A204.1 (cell line): ENCODE measurements at regions not wholly inside any gene's neighbourhood (a gene's known extent, or its start where the extent isn't known, plus 50 kb on each side); places are given as distances from the start of the nearest gene placed in this dataset.
A peak's percentile ranks its signal among the peaks of the same experiment; 100 is the strongest.
"Not testable (repeated sequence)": the region's sequence is repeated elsewhere in the genome, so short reads cannot be mapped to it uniquely, and the experiment has no call there.

Source experiments
- FAIRE-seq: peaks from 2 replicates; lab custom pipeline; 2012; peaks lifted over from hg19 to GRCh38; lab: Jason Lieb, UNC

- FAIRE-seq, result no peak
Measured at GRCh38 chr6:141877275-141877983, 255.3 kb upstream of the GJE1 start.

GRCh38 chr6:141874930-141875602 is 257.7 kb upstream of the GJE1 start:
- no peak for FAIRE-seq

- not testable (repeated sequence) for FAIRE-seq
Measured at GRCh38 chr6:141869509-141869908, 263.2 kb upstream of the GJE1 start.

- FAIRE-seq, result no peak
Measured at GRCh38 chr6:141867767-141868166, 265.0 kb upstream of the GJE1 start.

- FAIRE-seq, result no peak
Measured at GRCh38 chr6:141866731-141867497, 265.8 kb upstream of the GJE1 start.

GRCh38 chr6:141851063-141851462 is 281.7 kb upstream of the GJE1 start:
- no peak for FAIRE-seq

- FAIRE-seq, result no peak
Measured at GRCh38 chr6:141848029-141848890, 284.5 kb upstream of the GJE1 start.

GRCh38 chr6:141846639-141847038 is 286.1 kb upstream of the GJE1 start:
- FAIRE-seq, result no peak

GRCh38 chr6:141843178-141843834 is 289.4 kb upstream of the GJE1 start:
- FAIRE-seq, result no peak

GRCh38 chr6:141833001-141833655 is 299.6 kb upstream of the GJE1 start:
- no peak for FAIRE-seq

GRCh38 chr6:141830530-141830929 is 302.2 kb upstream of the GJE1 start:
- no peak for FAIRE-seq

- no peak for FAIRE-seq
Measured at GRCh38 chr6:141829566-141830360, 303.0 kb upstream of the GJE1 start.

GRCh38 chr6:141824350-141824749 is 308.4 kb upstream of the GJE1 start:
- FAIRE-seq, result no peak

- FAIRE-seq, result not testable (repeated sequence)
Measured at GRCh38 chr6:141815039-141815438, 317.7 kb upstream of the GJE1 start.

GRCh38 chr6:141809901-141810300 is 322.8 kb upstream of the GJE1 start:
- FAIRE-seq, result no peak

- FAIRE-seq, result no peak
Measured at GRCh38 chr6:141808662-141809061, 324.1 kb upstream of the GJE1 start.

- not testable (repeated sequence) for FAIRE-seq
Measured at GRCh38 chr6:141800973-141801372, 331.8 kb upstream of the GJE1 start.

GRCh38 chr6:141790921-141791320 is 341.8 kb upstream of the GJE1 start:
- peak; percentile 3 for FAIRE-seq

GRCh38 chr6:141788096-141788495 is 344.6 kb upstream of the GJE1 start:
- FAIRE-seq, result no peak

- no peak for FAIRE-seq
Measured at GRCh38 chr6:141783585-141783984, 349.1 kb upstream of the GJE1 start.
